HepG2 (cell line): ENCODE measurements at regions not wholly inside any gene's neighbourhood (a gene's known extent, or its start where the extent isn't known, plus 50 kb on each side); places are given as distances from the start of the nearest gene placed in this dataset.

Source experiments
- GLI4 ChIP-seq: sonication (generic); formaldehyde crosslinking; IDR thresholded peaks from 2 replicates; pipeline ENCODE4 v1.5.1; 2020; ENCODE audit warnings: missing genetic modification reagents, mild to moderate bottlenecking, moderate library complexity, borderline replicate concordance
- HDAC6 ChIP-seq: fragments of 200-600 bp; sonication (generic); IDR thresholded peaks from 2 replicates; pipeline ENCODE4 v1.7.0; 2017; ENCODE audit warnings: mild to moderate bottlenecking, antibody characterized with exemption, low read length, low read depth
- HNF1B ChIP-seq: sonication (generic); formaldehyde crosslinking; IDR thresholded peaks from 2 replicates; pipeline ENCODE4 v1.5.1; 2020; ENCODE audit warnings: mild to moderate bottlenecking, moderate library complexity, missing genetic modification reagents
- HNRNPL ChIP-seq: fragments of 200-400 bp; formaldehyde crosslinking; IDR thresholded peaks from 2 replicates; pipeline ENCODE4 v1.6.1; 2017; ENCODE audit warnings: mild to moderate bottlenecking, low read depth, low read length
- MYC ChIP-seq: sonication (generic); formaldehyde crosslinking; IDR thresholded peaks from 2 replicates; pipeline ENCODE4 v1.9.0; 2021; ENCODE audit warnings: missing genetic modification reagents, borderline replicate concordance
- MYNN ChIP-seq: sonication (generic); formaldehyde crosslinking; IDR thresholded peaks from 2 replicates; pipeline ENCODE4 v1.4.0; 2020; ENCODE audit warnings: mild to moderate bottlenecking, low read depth, missing genetic modification reagents
- PPARG ChIP-seq: conservative IDR thresholded peaks from 2 replicates; pipeline ENCODE4 v1.6.1; 2016; ENCODE audit warnings: missing biosample characterization, missing genetic modification reagents
- ZNF264 ChIP-seq: sonication (generic); formaldehyde crosslinking; IDR thresholded peaks from 2 replicates; pipeline ENCODE4 v1.4.0; 2020; ENCODE audit warnings: missing genetic modification reagents
- ZNF274 ChIP-seq: sonication (generic); formaldehyde crosslinking; IDR thresholded peaks from 2 replicates; pipeline ENCODE4 v1.5.1; 2020; ENCODE audit warnings: mild to moderate bottlenecking, missing genetic modification reagents
- ZNF407 ChIP-seq: sonication (generic); formaldehyde crosslinking; IDR thresholded peaks from one replicate; pipeline ENCODE4 v1.5.1; 2020; ENCODE audit warnings: mild to moderate bottlenecking, missing genetic modification reagents; ENCODE audit errors: not compliant biosample characterization
- ZNF589 ChIP-seq: sonication (generic); formaldehyde crosslinking; conservative IDR thresholded peaks from 2 replicates; pipeline ENCODE4 v1.8.0; 2022; ENCODE audit warnings: mild to moderate bottlenecking, moderate library complexity, missing genetic modification reagents
- ZNF775 ChIP-seq: sonication (generic); formaldehyde crosslinking; IDR thresholded peaks from 2 replicates; pipeline ENCODE4 v1.4.0; 2020; ENCODE audit warnings: missing genetic modification reagents, mild to moderate bottlenecking, moderate library complexity, borderline replicate concordance
- TF ChIP-seq, protein P1 (sequence below): sonication (generic); formaldehyde crosslinking; IDR thresholded peaks from 2 replicates; pipeline ENCODE4 v1.4.0; 2020; ENCODE audit warnings: mild to moderate bottlenecking, missing genetic modification reagents
- TF ChIP-seq, protein P2 (sequence below): sonication (generic); formaldehyde crosslinking; IDR thresholded peaks from 2 replicates; pipeline ENCODE4 v1.4.0; 2020; ENCODE audit warnings: missing genetic modification reagents

GRCh38 chr7:372932-373791 lies 83.2 kb downstream of the FOXL3 start (continued):
- peak; percentile 99 for TF ChIP-seq HNF1B
- no peak for TF ChIP-seq ZNF407 (CRISPR knock-in tag)
- TF ChIP-seq MYNN (CRISPR knock-in tag), result no peak
- TF ChIP-seq, protein P1, sequence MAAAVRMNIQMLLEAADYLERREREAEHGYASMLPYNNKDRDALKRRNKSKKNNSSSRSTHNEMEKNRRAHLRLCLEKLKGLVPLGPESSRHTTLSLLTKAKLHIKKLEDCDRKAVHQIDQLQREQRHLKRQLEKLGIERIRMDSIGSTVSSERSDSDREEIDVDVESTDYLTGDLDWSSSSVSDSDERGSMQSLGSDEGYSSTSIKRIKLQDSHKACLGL (CRISPR knock-in tag), result no peak; the same call in 1 of the 2 replicates
- no peak for TF ChIP-seq ZNF274 (CRISPR knock-in tag)
- TF ChIP-seq ZNF775 (CRISPR knock-in tag), result no peak
- no peak for TF ChIP-seq ZNF589 (CRISPR knock-in tag)
- 0 out of 2 replicates have a peak, but pooled peaks have one; percentile 34 for TF ChIP-seq ZNF264 (CRISPR knock-in tag)
- TF ChIP-seq, protein P2, sequence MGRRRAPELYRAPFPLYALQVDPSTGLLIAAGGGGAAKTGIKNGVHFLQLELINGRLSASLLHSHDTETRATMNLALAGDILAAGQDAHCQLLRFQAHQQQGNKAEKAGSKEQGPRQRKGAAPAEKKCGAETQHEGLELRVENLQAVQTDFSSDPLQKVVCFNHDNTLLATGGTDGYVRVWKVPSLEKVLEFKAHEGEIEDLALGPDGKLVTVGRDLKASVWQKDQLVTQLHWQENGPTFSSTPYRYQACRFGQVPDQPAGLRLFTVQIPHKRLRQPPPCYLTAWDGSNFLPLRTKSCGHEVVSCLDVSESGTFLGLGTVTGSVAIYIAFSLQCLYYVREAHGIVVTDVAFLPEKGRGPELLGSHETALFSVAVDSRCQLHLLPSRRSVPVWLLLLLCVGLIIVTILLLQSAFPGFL, result no peak
- no peak for TF ChIP-seq GLI4 (CRISPR knock-in tag)
- TF ChIP-seq HNRNPL, result peak; percentile 90
- peak; percentile 32; the same call in 1 of the 2 replicates for TF ChIP-seq MYC (CRISPR knock-in tag)
- TF ChIP-seq HDAC6, result no peak
- TF ChIP-seq PPARG (CRISPR knock-in tag), result peak; percentile 87
